ENCODE measurements at regions not wholly inside any gene's neighbourhood (a gene's known extent, or its start where the extent isn't known, plus 50 kb on each side); places are given as distances from the start of the nearest gene placed in this dataset.

GRCh38 chr1:195520757-195521156 is 1087.5 kb downstream of the KCNT2 start:
- DNase-seq: no peak

GRCh38 chr1:195516036-195516435 is 1092.2 kb downstream of the KCNT2 start:
- no peak for DNase-seq

- no peak for DNase-seq
These were observed 1096.7 kb downstream of the KCNT2 start for GRCh38 chr1:195511501-195511900.

- no peak for DNase-seq
These were observed 1107.1 kb downstream of the KCNT2 start for GRCh38 chr1:195501118-195501517.

GRCh38 chr1:195495720-195496635 is 1112.3 kb downstream of the KCNT2 start:
- no peak for DNase-seq

GRCh38 chr1:195482137-195482536 is 1126.1 kb downstream of the KCNT2 start:
- DNase-seq: no peak

GRCh38 chr1:195481293-195481692 is 1126.9 kb downstream of the KCNT2 start:
- DNase-seq: no peak

- DNase-seq: no peak
These were observed 1132.7 kb downstream of the KCNT2 start for GRCh38 chr1:195475568-195475967.

GRCh38 chr1:195472291-195472690 is 1135.9 kb downstream of the KCNT2 start:
- no peak for DNase-seq

- no peak for DNase-seq
These were observed 1141.6 kb downstream of the KCNT2 start for GRCh38 chr1:195466639-195467038.

- DNase-seq: no peak
These were observed 1145.6 kb downstream of the KCNT2 start for GRCh38 chr1:195462646-195463045.

GRCh38 chr1:195462152-195462551 is 1146.1 kb downstream of the KCNT2 start:
- DNase-seq: no peak

GRCh38 chr1:195458365-195458764 is 1149.9 kb downstream of the KCNT2 start:
- no peak for DNase-seq

- DNase-seq: no peak
These were observed 1157.4 kb downstream of the KCNT2 start for GRCh38 chr1:195450794-195451193.

GRCh38 chr1:195439661-195440060 is 1168.6 kb downstream of the KCNT2 start:
- DNase-seq: no peak

- DNase-seq: no peak
These were observed 1173.6 kb downstream of the KCNT2 start for GRCh38 chr1:195434566-195435203.

- no peak for DNase-seq
These were observed 1177.4 kb downstream of the KCNT2 start for GRCh38 chr1:195430826-195431225.

- no peak for DNase-seq
These were observed 1179.3 kb downstream of the KCNT2 start for GRCh38 chr1:195428927-195429326.

GRCh38 chr1:195415584-195415983 is 1192.7 kb downstream of the KCNT2 start:
- no peak for DNase-seq

- DNase-seq: no peak
These were observed 1213.7 kb downstream of the KCNT2 start for GRCh38 chr1:195394567-195394966.

- no peak for DNase-seq
These were observed 1232.0 kb downstream of the KCNT2 start for GRCh38 chr1:195376190-195376589.

- DNase-seq: no peak
These were observed 1234.4 kb downstream of the KCNT2 start for GRCh38 chr1:195373856-195374255.

GRCh38 chr1:195345149-195345548 is 1263.1 kb downstream of the KCNT2 start:
- DNase-seq: no peak

- DNase-seq: no peak
These were observed 1270.6 kb downstream of the KCNT2 start for GRCh38 chr1:195337646-195338045.
